GM12892 (cell line): ENCODE measurements at regions not wholly inside any gene's neighbourhood (a gene's known extent, or its start where the extent isn't known, plus 50 kb on each side); places are given as distances from the start of the nearest gene placed in this dataset.
"Not testable (repeated sequence)": the region's sequence is repeated elsewhere in the genome, so short reads cannot be mapped to it uniquely, and the experiment has no call there.

Experiments
- POLR2A ChIP-seq: IDR thresholded peaks from 2 replicates; pipeline ENCODE4 v1.6.1; 2011; ENCODE audit warnings: low read depth, low read length, control low read depth
- POLR2AphosphoS5 ChIP-seq: IDR thresholded peaks from 2 replicates; pipeline ENCODE4 v1.6.1; 2011; ENCODE audit warnings: low read depth, low read length, control low read depth
- TAF1 ChIP-seq: IDR thresholded peaks from 2 replicates; pipeline ENCODE4 v1.6.1; 2011; ENCODE audit warnings: low read depth, mild to moderate bottlenecking, control low read depth, low read length, borderline replicate concordance

DNA sequence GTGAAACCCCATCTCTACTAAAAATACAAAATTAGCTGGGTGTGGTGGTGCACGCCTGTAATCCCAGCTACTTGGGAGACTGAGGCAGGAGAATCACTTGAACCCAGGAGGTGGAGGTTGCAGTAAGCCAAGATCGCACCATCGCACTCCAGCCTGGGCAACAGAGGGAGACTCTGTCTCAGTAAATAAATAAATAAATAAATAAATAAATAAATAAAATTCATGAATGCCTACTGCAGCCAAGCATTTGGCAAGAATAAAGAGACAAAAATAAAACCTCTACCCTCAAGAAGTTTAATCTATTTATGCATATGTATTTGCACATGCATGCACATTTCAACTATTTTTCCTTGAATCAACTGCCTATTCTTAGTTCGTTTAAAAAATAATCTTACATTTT, 144.0 kb upstream of the KRAS start:
- TF ChIP-seq POLR2AphosphoS5, POLR2A, TAF1: not testable (repeated sequence)
